NCI-H1105 treated with DMSO at 0.1 percent for 48 hours (cell line): ENCODE measurements at regions not wholly inside any gene's neighbourhood (a gene's known extent, or its start where the extent isn't known, plus 50 kb on each side); places are given as distances from the start of the nearest gene placed in this dataset.
"Not testable (repeated sequence)": the region's sequence is repeated elsewhere in the genome, so short reads cannot be mapped to it uniquely, and the experiment has no call there.

ENCODE experiments used
- DNase-seq: peaks from one replicate; lab custom pipeline; 2025; lab: John Stamatoyannopoulos, UW

GRCh38 chr1:67482733-67483482 is 52.7 kb upstream of the SERBP1 start:
- no peak for DNase-seq

- DNase-seq = no peak
These were observed 54.3 kb upstream of the SERBP1 start for GRCh38 chr1:67484492-67484891.

- no peak for DNase-seq
These were observed 55.0 kb upstream of the SERBP1 start for GRCh38 chr1:67485046-67485811.

- peak; percentile 32 for DNase-seq
These were observed 59.4 kb upstream of the SERBP1 start for GRCh38 chr1:67489643-67490042.

- DNase-seq = no peak
These were observed 61.1 kb upstream of the SERBP1 start for GRCh38 chr1:67491280-67491679.

- no peak for DNase-seq
These were observed 62.9 kb upstream of the SERBP1 start for GRCh38 chr1:67493148-67493547.

- no peak for DNase-seq
These were observed 65.1 kb upstream of the SERBP1 start for GRCh38 chr1:67495327-67495726.

GRCh38 chr1:67496329-67496728 is 66.1 kb upstream of the SERBP1 start:
- DNase-seq = peak; percentile 78

GRCh38 chr1:67500413-67500959 is 70.3 kb upstream of the SERBP1 start:
- peak; percentile 88 for DNase-seq

- no peak for DNase-seq
These were observed 73.8 kb upstream of the SERBP1 start for GRCh38 chr1:67503974-67504373.

GRCh38 chr1:67513392-67514294 is 83.4 kb upstream of the SERBP1 start:
- not testable (repeated sequence) for DNase-seq

GRCh38 chr1:67514300-67514699 is 84.1 kb upstream of the SERBP1 start:
- DNase-seq = no peak

GRCh38 chr1:67514786-67515185 is 84.6 kb upstream of the SERBP1 start:
- DNase-seq = no peak

GRCh38 chr1:67515324-67516080 is 85.3 kb upstream of the SERBP1 start:
- no peak for DNase-seq

GRCh38 chr1:67517046-67517445 is 86.8 kb upstream of the SERBP1 start:
- DNase-seq = no peak

- DNase-seq = no peak
These were observed 91.8 kb upstream of the SERBP1 start for GRCh38 chr1:67522001-67522441.

GRCh38 chr1:67522793-67523192 is 92.6 kb upstream of the SERBP1 start:
- DNase-seq = no peak

- peak; percentile 7 for DNase-seq
These were observed 94.2 kb upstream of the SERBP1 start for GRCh38 chr1:67524143-67525052.

GRCh38 chr1:67525053-67525760 is 95.0 kb upstream of the SERBP1 start:
- no peak for DNase-seq

- no peak for DNase-seq
These were observed 97.9 kb upstream of the SERBP1 start for GRCh38 chr1:67528141-67528540.
